Testis (tissue), 2 donors: ENCODE measurements at regions not wholly inside any gene's neighbourhood (a gene's known extent, or its start where the extent isn't known, plus 50 kb on each side); places are given as distances from the start of the nearest gene placed in this dataset.

ENCODE experiments used
- DNase-seq: peaks from one replicate; pipeline ENCODE4 v3.0.0-alpha.2; 2019
- H3K27ac ChIP-seq, 2 donors: fragments of 200-600 bp; sonication (generic); one replicate each; pipeline ENCODE4 v1.5.1; 2019
- H3K27me3 ChIP-seq: fragments of 200-600 bp; sonication (generic); one replicate; pipeline ENCODE4 v1.5.1; 2019
- H3K36me3 ChIP-seq: fragments of 200-600 bp; sonication (generic); one replicate; pipeline ENCODE4 v1.5.1; 2017; ENCODE audit warnings: low read depth; ENCODE audit errors: missing control alignments
- H3K4me1 ChIP-seq: fragments of 200-600 bp; sonication (generic); one replicate; pipeline ENCODE4 v1.5.1; 2019
- H3K4me3 ChIP-seq, 2 donors: fragments of 200-600 bp; sonication (generic); one replicate each; pipeline ENCODE4 v1.5.1; 2017 to 2019
- H3K9me3 ChIP-seq: fragments of 200-600 bp; sonication (generic); one replicate; pipeline ENCODE4 v1.5.1; 2017
- CTCF ChIP-seq, 3 experiments: fragments of 450-650 bp in 2 of 3; fragments of 200-600 bp in 1 of 3; sonication (generic) in 1 of 3; IDR thresholded peaks; one replicate each; pipeline ENCODE4 v1.5.1; 2016 to 2019; ENCODE audit warnings: antibody characterized with exemption in 3 of 3, mild to moderate bottlenecking in 2 of 3, moderate library complexity in 1 of 3
- POLR2A ChIP-seq: fragments of 450-650 bp; IDR thresholded peaks from one replicate; pipeline ENCODE4 v1.6.1; 2017; ENCODE audit warnings: antibody characterized with exemption, mild to moderate bottlenecking, moderate library complexity
- WGBS, 2 donors: methylation state at CpG; one replicate each; pipeline ENCODE4 v1.1.5; 2018; 5-methylcytosine and 5-hydroxymethylcytosine counted together
- intact Hi-C: fragments of 100-400 bp; cut with DNase I; formaldehyde crosslinking; loops from one replicate; pipeline ENCODE4 v1.15.1; 2023; ENCODE audit warnings: low total_unique reads

- Histone ChIP-seq H3K27me3 (no peaks in the 10 kb centered on the region), H3K36me3 (no peaks in the 10 kb centered on the region), H3K4me1 (no peaks in the 10 kb centered on the region), H3K4me3 (no peak overlapping the region), H3K27ac (no peak overlapping the region), H3K9me3 (no peaks in the 10 kb centered on the region)
- no peak for DNase-seq
- TF ChIP-seq CTCF (IDR thresholded peaks at IDR 0.05) (no peak), POLR2A (no peak)
- intact Hi-C loops = no loop called here
- 37% methylated on average over 2 of the region's 2 CpGs for WGBS, 2 donors
Observed at GRCh38 chr3:110193074-110193473, 855.7 kb upstream of the DPPA4 start.

GRCh38 chr3:110198717-110199587 lies 861.6 kb upstream of the DPPA4 start:
- intact Hi-C loops = no loop called here
- TF ChIP-seq CTCF (IDR thresholded peaks at IDR 0.05) (no peak), POLR2A (no peak)
- H3K36me3 ChIP-seq = no peaks in the 10 kb centered on the region
- WGBS, 2 donors = 71 to 81% methylated on average over 5 to 12 of the region's 12 CpGs
- no peaks in the 10 kb centered on the region for H3K27me3 ChIP-seq
- H3K9me3 ChIP-seq = no peaks in the 10 kb centered on the region
- DNase-seq = no peak
- no peak overlapping the region for H3K4me3 ChIP-seq
- H3K27ac ChIP-seq = no peak overlapping the region
- H3K4me1 ChIP-seq = no peaks in the 10 kb centered on the region

- intact Hi-C loops = no loop called here
- Histone ChIP-seq H3K4me3 (no peak overlapping the region), H3K27ac (no peak overlapping the region), H3K36me3 (no peaks in the 10 kb centered on the region), H3K4me1 (no peaks in the 10 kb centered on the region), H3K9me3 (no peaks in the 10 kb centered on the region), H3K27me3 (no peaks in the 10 kb centered on the region)
- 92 to 96% methylated on average over 2 of the region's 2 CpGs for WGBS, 2 donors
- no peak for DNase-seq
- no peak for TF ChIP-seq POLR2A
- no peak for TF ChIP-seq CTCF (IDR thresholded peaks at IDR 0.05)
Observed at GRCh38 chr3:110199588-110199943, 862.2 kb upstream of the DPPA4 start.

- no peaks in the 10 kb centered on the region for H3K27me3 ChIP-seq
- intact Hi-C loops = no loop called here
- 87 to 90% methylated on average over 3 of the region's 3 CpGs for WGBS, 2 donors
- no peak overlapping the region for H3K27ac ChIP-seq
- no peak overlapping the region for H3K4me3 ChIP-seq
- no peaks in the 10 kb centered on the region for H3K4me1 ChIP-seq
- no peak for DNase-seq
- TF ChIP-seq CTCF (IDR thresholded peaks at IDR 0.05) (no peak), POLR2A (no peak)
- H3K36me3 ChIP-seq = no peaks in the 10 kb centered on the region
- H3K9me3 ChIP-seq = no peaks in the 10 kb centered on the region
Observed at GRCh38 chr3:110210086-110210660, 861.4 kb upstream of the NECTIN3 start.

- TF ChIP-seq POLR2A = no peak
- TF ChIP-seq CTCF (IDR thresholded peaks at IDR 0.05) = no peak
- DNase-seq = no peak
- no peaks in the 10 kb centered on the region for H3K4me1 ChIP-seq
- H3K27ac ChIP-seq = no peak overlapping the region
- no peaks in the 10 kb centered on the region for H3K36me3 ChIP-seq
- H3K4me3 ChIP-seq = no peak overlapping the region
- H3K9me3 ChIP-seq = no peaks in the 10 kb centered on the region
- intact Hi-C loops = no loop called here
- no peaks in the 10 kb centered on the region for H3K27me3 ChIP-seq
- 87 to 97% methylated on average over 1 of the region's 1 CpG for WGBS, 2 donors
Observed at GRCh38 chr3:110226645-110227044, 845.0 kb upstream of the NECTIN3 start.
